GM12878 (cell line): ENCODE measurements at regions not wholly inside any gene's neighbourhood (a gene's known extent, or its start where the extent isn't known, plus 50 kb on each side); places are given as distances from the start of the nearest gene placed in this dataset.

Source experiments
- ATAC-seq: fragments of 200-7000 bp; cut with Tn5 transposase; 3 replicates; pipeline ENCODE4 v1.9.1; 2020; ENCODE audit warnings: mild to moderate bottlenecking, moderate library complexity
- BruUV-seq: library from RNA; stranded (reverse); fragments of 400-500 nt; replicated peaks from 2 replicates; lab custom pipeline; 2021; lab: Mats Ljungman, UMichigan
- CTCF ChIA-PET: fragments of 300-600 bp; sonication (Branson Sonifier 250); formaldehyde crosslinking; extraction: SDS; loops from one replicate; lab custom pipeline; 2021; ENCODE audit warnings: inconsistent platforms; lab: Yijun Ruan, JAX
- POLR2A ChIA-PET: fragments of 350-600 bp; formaldehyde crosslinking; extraction: SDS; loops from one replicate; lab custom pipeline; 2021; ENCODE audit warnings: inconsistent platforms; lab: Charles Lee
- RAD21 ChIA-PET: fragments of 300-600 bp; sonication (Branson Sonifier 250); formaldehyde crosslinking; loops from one replicate; lab custom pipeline; 2023; ENCODE audit warnings: antibody characterized with exemption; ENCODE audit not compliant: unreplicated experiment; lab: Charles Lee
- SMC1A ChIA-PET: fragments of 300-600 bp; sonication (Branson Sonifier 250); formaldehyde crosslinking; loops from one replicate; lab custom pipeline; 2023; ENCODE audit not compliant: unreplicated experiment, uncharacterized antibody; lab: Charles Lee
- DNase-seq: peaks from one replicate; pipeline ENCODE4 v3.0.0-alpha.2; 2011; ENCODE audit warnings: low read depth, low spot score
- FAIRE-seq: peaks from 3 replicates; lab custom pipeline; 2011; peaks lifted over from hg19 to GRCh38; lab: Jason Lieb, UNC
- H2AFZ ChIP-seq: 2 replicates; pipeline ENCODE4 v1.6.0; 2011; ENCODE audit warnings: low read depth, low read length, control low read depth; ENCODE audit not compliant: control insufficient read depth
- H3K27ac ChIP-seq: 2 replicates; pipeline ENCODE4 v1.5.1; 2011; ENCODE audit warnings: control low read depth; ENCODE audit not compliant: control insufficient read depth, insufficient read depth
- H3K27me3 ChIP-seq, 2 experiments: replicated peaks in 1 of 2; 2 replicates each; pipeline versions ENCODE4 v1.6.0 to v1.6.1; 2011; ENCODE audit warnings: low read length in 1 of 2; ENCODE audit not compliant: control insufficient read depth in 2 of 2, insufficient read depth in 2 of 2
- H3K36me3 ChIP-seq, 2 experiments: 2 replicates each; pipeline ENCODE4 v1.5.1; 2011; ENCODE audit warnings: low read length in 1 of 2; ENCODE audit not compliant: control insufficient read depth in 2 of 2, insufficient read depth in 2 of 2
- H3K4me1 ChIP-seq: 2 replicates; pipeline ENCODE4 v1.6.1; 2011; ENCODE audit warnings: mild to moderate bottlenecking, low read length, moderate library complexity, mixed read lengths; ENCODE audit not compliant: control insufficient read depth, insufficient read depth
- H3K4me2 ChIP-seq: 2 replicates; pipeline ENCODE4 v1.6.0; 2011; ENCODE audit warnings: control low read depth; ENCODE audit not compliant: control insufficient read depth, insufficient read depth
- H3K4me3 ChIP-seq: fragments of 200-600 bp; sonication (generic); 2 replicates; pipeline ENCODE4 v1.5.1; 2016
- H3K79me2 ChIP-seq: 2 replicates; pipeline ENCODE4 v1.6.0; 2011; ENCODE audit warnings: low read length; ENCODE audit not compliant: control insufficient read depth, insufficient read depth
- H3K9ac ChIP-seq: 2 replicates; pipeline ENCODE4 v1.8.0; 2011; ENCODE audit warnings: low read length, control low read depth, mixed read lengths; ENCODE audit not compliant: control insufficient read depth, insufficient read depth
- H3K9me3 ChIP-seq: replicated peaks from 3 replicates; pipeline ENCODE4 v1.5.1; 2011; ENCODE audit warnings: mild to moderate bottlenecking, low read length; ENCODE audit not compliant: control insufficient read depth, insufficient read depth
- H4K20me1 ChIP-seq: 2 replicates; pipeline ENCODE4 v1.6.0; 2011; ENCODE audit not compliant: control insufficient read depth, insufficient read depth
- CBX5 ChIP-seq: sonication (generic); IDR thresholded peaks from 2 replicates; pipeline ENCODE4 v1.6.1; 2016; ENCODE audit warnings: low read depth, moderate library complexity, mild to moderate bottlenecking, inconsistent platforms
- CHD4 ChIP-seq: fragments of 200-600 bp; sonication (generic); IDR thresholded peaks from 2 replicates; pipeline ENCODE4 v1.6.1; 2016; ENCODE audit warnings: mild to moderate bottlenecking
- ESRRA ChIP-seq: IDR thresholded peaks from 2 replicates; pipeline ENCODE4 v1.6.1; 2012; ENCODE audit warnings: mild to moderate bottlenecking, low read length, improper control_type of control experiment
- HCFC1 ChIP-seq: fragments of 150-350 bp; IDR thresholded peaks from 2 replicates; pipeline ENCODE4 v1.6.1; 2014; ENCODE audit warnings: low read length
- MXI1 ChIP-seq: fragments of 150-350 bp; IDR thresholded peaks from 2 replicates; pipeline ENCODE4 v1.6.1; 2011; ENCODE audit warnings: low read depth, mild to moderate bottlenecking, inconsistent platforms, low read length, improper control_type of control experiment
- RELA ChIP-seq: fragments of 450-650 bp; IDR thresholded peaks from 2 replicates; pipeline ENCODE4 v1.8.0; 2014; ENCODE audit warnings: borderline replicate concordance; ENCODE audit not compliant: partially characterized antibody
- RUNX3 ChIP-seq: IDR thresholded peaks from 2 replicates; pipeline ENCODE4 v1.6.1; 2012; ENCODE audit warnings: low read length, inconsistent platforms
- SMAD1 ChIP-seq: fragments of 450-650 bp; IDR thresholded peaks from 2 replicates; pipeline ENCODE4 v1.6.1; 2018; ENCODE audit warnings: mild to moderate bottlenecking, low read depth; ENCODE audit not compliant: partially characterized antibody
- WGBS: methylation state at CpG from one replicate; pipeline ENCODE4 v1.1.6; 2016; ENCODE audit warnings: low lambda C conversion rate; ENCODE audit not compliant: insufficient replicate concordance, insufficient coverage; ENCODE audit errors: missing lambda C conversion rate; 5-methylcytosine and 5-hydroxymethylcytosine counted together
- in situ Hi-C: fragments of 300-500 bp; cut with MboI; formaldehyde crosslinking; loops from 9 replicates; pipeline ENCODE4 v1.14.3; 2018; ENCODE audit warnings: mixed read lengths
- intact Hi-C: fragments of 100-400 bp; cut with micrococcal nuclease; formaldehyde crosslinking; loops from one replicate; pipeline ENCODE4 v1.14.2; 2022; ENCODE audit not compliant: unreplicated experiment
- TF ChIP-seq, protein P1 (sequence below): fragments of 150-350 bp; IDR thresholded peaks from 2 replicates; pipeline ENCODE4 v1.6.1; 2014; ENCODE audit warnings: mild to moderate bottlenecking, low read depth, low read length
- TF ChIP-seq, protein P2 (sequence below): fragments of 450-650 bp; IDR thresholded peaks from 2 replicates; pipeline ENCODE4 v1.6.1; 2014; ENCODE audit warnings: mild to moderate bottlenecking
- TF ChIP-seq, protein P3 (sequence below): fragments of 450-650 bp; formaldehyde crosslinking; IDR thresholded peaks from 2 replicates; pipeline ENCODE4 v1.4.0; 2022; ENCODE audit warnings: mild to moderate bottlenecking, moderate library complexity

DNA sequence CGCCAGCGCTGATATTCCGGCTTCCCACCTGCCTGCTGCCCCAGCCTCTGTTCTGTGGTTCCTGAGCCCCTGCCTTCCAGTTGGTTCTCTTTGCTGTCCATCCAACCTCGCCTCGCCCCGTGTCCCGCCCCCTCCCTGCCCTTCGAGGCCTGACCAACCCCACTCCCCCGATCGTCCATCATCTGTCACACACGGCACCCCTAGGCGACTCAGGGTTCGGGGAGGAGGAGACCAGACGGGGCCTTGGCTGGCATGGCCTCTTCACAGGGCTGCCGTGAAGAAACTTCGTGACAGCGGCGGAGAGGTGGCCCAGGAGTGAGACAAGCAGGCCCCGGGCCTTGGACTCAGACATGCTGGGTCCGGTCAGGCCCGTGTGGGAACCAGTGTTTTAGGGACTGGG lies 226.1 kb downstream of the QKI start:
- POLR2A ChIA-PET = no interaction called here
- 65% methylated on average over 21 of the region's 21 CpGs for WGBS
- BruUV-seq = no TSS peak
- Histone ChIP-seq H4K20me1 (no peaks in the 10 kb centered on the region), H3K4me2 (no peak overlapping the region), H3K27ac (no peak overlapping the region), H3K9ac (no peak overlapping the region), H3K4me3 (no peak overlapping the region), H3K9me3 (no peaks in the 10 kb centered on the region; the same call in 2 of the 3 replicates), H3K27me3 (peaks cover 0 to 2% of the 10 kb centered on the region in 2 experiments; a peak in 1 of 4 replicates), H3K4me1 (peaks cover 9% of the 10 kb centered on the region), H3K79me2 (no peaks in the 10 kb centered on the region), H3K36me3 (no peaks in the 10 kb centered on the region), H2AFZ (no peak overlapping the region)
- SMC1A ChIA-PET = no interaction called here
- no peak for TF ChIP-seq HCFC1
- no peak for TF ChIP-seq SMAD1
- TF ChIP-seq, protein P1, sequence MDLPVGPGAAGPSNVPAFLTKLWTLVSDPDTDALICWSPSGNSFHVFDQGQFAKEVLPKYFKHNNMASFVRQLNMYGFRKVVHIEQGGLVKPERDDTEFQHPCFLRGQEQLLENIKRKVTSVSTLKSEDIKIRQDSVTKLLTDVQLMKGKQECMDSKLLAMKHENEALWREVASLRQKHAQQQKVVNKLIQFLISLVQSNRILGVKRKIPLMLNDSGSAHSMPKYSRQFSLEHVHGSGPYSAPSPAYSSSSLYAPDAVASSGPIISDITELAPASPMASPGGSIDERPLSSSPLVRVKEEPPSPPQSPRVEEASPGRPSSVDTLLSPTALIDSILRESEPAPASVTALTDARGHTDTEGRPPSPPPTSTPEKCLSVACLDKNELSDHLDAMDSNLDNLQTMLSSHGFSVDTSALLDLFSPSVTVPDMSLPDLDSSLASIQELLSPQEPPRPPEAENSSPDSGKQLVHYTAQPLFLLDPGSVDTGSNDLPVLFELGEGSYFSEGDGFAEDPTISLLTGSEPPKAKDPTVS = no peak
- TF ChIP-seq RUNX3 = no peak
- TF ChIP-seq CBX5 = no peak
- TF ChIP-seq RELA = no peak
- TF ChIP-seq CHD4 = no peak
- intact Hi-C loops (no loop called here), in situ Hi-C loops (no loop called here)
- CTCF ChIA-PET = no interaction called here
- FAIRE-seq (no peak), ATAC-seq (no peak), DNase-seq (no peak)
- RAD21 ChIA-PET = no interaction called here

DNA sequence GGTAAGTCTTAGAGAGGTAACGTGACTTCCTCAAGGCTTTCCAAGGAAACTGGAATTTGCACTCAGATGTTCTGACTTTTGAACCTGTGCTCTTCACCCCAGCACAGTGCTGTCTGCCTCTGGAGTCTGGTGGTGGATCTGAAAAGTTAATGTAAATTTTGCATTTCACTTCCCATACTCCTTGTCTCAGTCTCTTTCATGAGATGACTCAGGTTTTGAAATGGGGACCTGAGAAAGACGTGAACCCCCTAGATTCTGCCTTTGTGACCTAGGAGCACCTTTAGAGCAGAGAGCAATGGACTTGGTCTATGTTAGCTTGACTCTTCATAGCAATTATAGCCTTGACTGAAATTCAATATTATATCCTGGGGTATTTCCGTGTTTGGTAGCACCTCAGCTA lies 223.0 kb downstream of the QKI start:
- Histone ChIP-seq H3K4me1 (peaks cover 9% of the 10 kb centered on the region), H3K79me2 (no peaks in the 10 kb centered on the region), H3K36me3 (no peaks in the 10 kb centered on the region), H2AFZ (no peak overlapping the region), H3K4me3 (no peak overlapping the region), H3K4me2 (no peak overlapping the region; the same call in 1 of the 2 replicates), H3K9me3 (peaks cover 2% of the 10 kb centered on the region; the same call in 1 of the 3 replicates), H4K20me1 (no peaks in the 10 kb centered on the region), H3K27ac (no peak overlapping the region; the same call in 1 of the 2 replicates), H3K9ac (no peak overlapping the region), H3K27me3 (no peaks in the 10 kb centered on the region; a peak in 1 of 4 replicates)
- ATAC-seq (peak; percentile 87), DNase-seq (peak; percentile 47), FAIRE-seq (peak; percentile 81)
- intact Hi-C loops (no loop called here), in situ Hi-C loops (no loop called here)
- POLR2A ChIA-PET = no interaction called here
- SMC1A ChIA-PET = no interaction called here
- RAD21 ChIA-PET = no interaction called here
- no TSS peak for BruUV-seq
- CTCF ChIA-PET = no interaction called here
- 2% methylated on average over 3 of the region's 3 CpGs for WGBS
- TF ChIP-seq, protein P2, sequence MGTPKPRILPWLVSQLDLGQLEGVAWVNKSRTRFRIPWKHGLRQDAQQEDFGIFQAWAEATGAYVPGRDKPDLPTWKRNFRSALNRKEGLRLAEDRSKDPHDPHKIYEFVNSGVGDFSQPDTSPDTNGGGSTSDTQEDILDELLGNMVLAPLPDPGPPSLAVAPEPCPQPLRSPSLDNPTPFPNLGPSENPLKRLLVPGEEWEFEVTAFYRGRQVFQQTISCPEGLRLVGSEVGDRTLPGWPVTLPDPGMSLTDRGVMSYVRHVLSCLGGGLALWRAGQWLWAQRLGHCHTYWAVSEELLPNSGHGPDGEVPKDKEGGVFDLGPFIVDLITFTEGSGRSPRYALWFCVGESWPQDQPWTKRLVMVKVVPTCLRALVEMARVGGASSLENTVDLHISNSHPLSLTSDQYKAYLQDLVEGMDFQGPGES = no peak
- TF ChIP-seq MXI1 (no peak), ESRRA (no peak)
- TF ChIP-seq, protein P3, sequence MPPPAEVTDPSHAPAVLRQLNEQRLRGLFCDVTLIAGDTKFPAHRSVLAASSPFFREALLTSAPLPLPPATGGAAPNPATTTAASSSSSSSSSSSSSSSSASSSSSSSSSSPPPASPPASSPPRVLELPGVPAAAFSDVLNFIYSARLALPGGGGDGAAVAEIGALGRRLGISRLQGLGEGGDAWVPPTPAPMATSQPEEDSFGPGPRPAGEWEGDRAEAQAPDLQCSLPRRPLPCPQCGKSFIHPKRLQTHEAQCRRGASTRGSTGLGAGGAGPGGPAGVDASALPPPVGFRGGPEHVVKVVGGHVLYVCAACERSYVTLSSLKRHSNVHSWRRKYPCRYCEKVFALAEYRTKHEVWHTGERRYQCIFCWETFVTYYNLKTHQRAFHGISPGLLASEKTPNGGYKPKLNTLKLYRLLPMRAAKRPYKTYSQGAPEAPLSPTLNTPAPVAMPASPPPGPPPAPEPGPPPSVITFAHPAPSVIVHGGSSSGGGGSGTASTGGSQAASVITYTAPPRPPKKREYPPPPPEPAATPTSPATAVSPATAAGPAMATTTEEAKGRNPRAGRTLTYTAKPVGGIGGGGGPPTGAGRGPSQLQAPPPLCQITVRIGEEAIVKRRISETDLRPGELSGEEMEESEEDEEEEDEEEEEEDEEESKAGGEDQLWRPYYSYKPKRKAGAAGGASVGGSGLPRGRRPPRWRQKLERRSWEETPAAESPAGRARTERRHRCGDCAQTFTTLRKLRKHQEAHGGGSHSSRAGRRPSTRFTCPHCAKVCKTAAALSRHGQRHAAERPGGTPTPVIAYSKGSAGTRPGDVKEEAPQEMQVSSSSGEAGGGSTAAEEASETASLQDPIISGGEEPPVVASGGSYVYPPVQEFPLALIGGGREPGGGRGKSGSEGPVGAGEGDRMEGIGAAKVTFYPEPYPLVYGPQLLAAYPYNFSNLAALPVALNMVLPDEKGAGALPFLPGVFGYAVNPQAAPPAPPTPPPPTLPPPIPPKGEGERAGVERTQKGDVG (CRISPR knock-in tag) = no peak
